BJ (cell line): ENCODE measurements at regions not wholly inside any gene's neighbourhood (a gene's known extent, or its start where the extent isn't known, plus 50 kb on each side); places are given as distances from the start of the nearest gene placed in this dataset.
"Not testable (repeated sequence)": the region's sequence is repeated elsewhere in the genome, so short reads cannot be mapped to it uniquely, and the experiment has no call there.

Experiments used
- CTCF ChIA-PET: fragments of 350-600 bp; formaldehyde crosslinking; extraction: SDS; loops from one replicate; lab custom pipeline; 2021; ENCODE audit warnings: antibody characterized with exemption, inconsistent platforms; lab: Yijun Ruan, JAX
- POLR2A ChIA-PET: fragments of 300-600 bp; sonication (Branson Sonifier 250); formaldehyde crosslinking; extraction: SDS; loops from one replicate; lab custom pipeline; 2021; ENCODE audit warnings: antibody characterized with exemption; lab: Charles Lee
- DNase-seq: peaks from one replicate; pipeline ENCODE4 v3.0.0-alpha.2; 2011; ENCODE audit warnings: low read depth
- H3K27me3 ChIP-seq: 2 replicates; pipeline ENCODE4 v1.6.0; 2011; ENCODE audit warnings: low read length; ENCODE audit not compliant: control insufficient read depth, insufficient read depth
- H3K36me3 ChIP-seq: 2 replicates; pipeline ENCODE4 v1.5.1; 2011; ENCODE audit warnings: low read length; ENCODE audit not compliant: control insufficient read depth, insufficient read depth
- H3K4me3 ChIP-seq: 2 replicates; pipeline ENCODE4 v1.5.1; 2011; ENCODE audit warnings: low read depth, mild to moderate bottlenecking, control low read depth, low read length
- CTCF ChIP-seq: IDR thresholded peaks from 2 replicates; pipeline ENCODE4 v1.5.1; 2011; ENCODE audit warnings: low read depth, mild to moderate bottlenecking, control low read depth, inconsistent platforms, low read length, moderate library complexity; ENCODE audit not compliant: insufficient read depth

DNA sequence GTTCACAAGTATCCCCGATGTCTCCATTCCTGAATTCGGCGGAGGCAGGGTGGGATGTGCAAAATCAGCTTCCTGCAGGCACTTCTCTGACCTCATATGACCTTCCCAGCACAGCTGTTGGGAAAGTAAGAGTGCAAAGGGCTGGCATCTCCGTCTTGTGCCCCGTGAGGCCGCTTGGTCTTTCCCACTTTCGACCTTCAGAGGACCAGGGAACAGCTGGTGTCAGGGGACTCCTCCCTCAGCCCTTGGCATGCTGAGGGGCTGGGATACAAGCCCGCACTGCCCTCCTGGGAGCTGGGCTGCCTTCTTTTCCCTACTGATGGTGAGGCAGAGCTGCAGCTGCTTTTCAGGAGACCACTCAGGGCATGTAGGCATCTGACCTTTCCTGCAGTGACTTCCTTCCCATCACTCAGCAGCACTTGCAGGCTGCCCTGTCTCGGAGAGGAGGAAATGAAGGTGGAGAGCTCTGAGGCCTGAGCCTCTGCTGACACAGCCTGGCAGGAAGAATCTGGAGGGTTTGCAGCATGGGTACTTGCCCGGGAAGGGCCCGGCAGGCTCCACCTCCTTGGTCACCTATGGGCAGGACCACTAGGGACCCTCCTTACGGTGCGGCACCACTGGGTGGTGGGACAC, 277.2 kb upstream of the HS6ST1 start:
- TF ChIP-seq CTCF, result no peak
- H3K36me3 ChIP-seq, result no peaks in the 10 kb centered on the region
- DNase-seq, result no peak
- ChIA-PET CTCF (no interaction called here), POLR2A (no interaction called here)
- H3K27me3 ChIP-seq, result no peaks in the 10 kb centered on the region; the same call in 1 of the 2 replicates
- no peak overlapping the region for H3K4me3 ChIP-seq

GRCh38 chr2:128596396-128597120, 277.9 kb upstream of the HS6ST1 start:
- CTCF ChIA-PET, result interaction anchor here (1.5 kb wide), 1 partner anchor 9 kb away, joined by 3 read pairs; no protein-coding TSS in a partner anchor
- no peaks in the 10 kb centered on the region for H3K36me3 ChIP-seq
- H3K4me3 ChIP-seq, result no peak overlapping the region
- H3K27me3 ChIP-seq, result no peaks in the 10 kb centered on the region; the same call in 1 of the 2 replicates
- no peak for TF ChIP-seq CTCF
- POLR2A ChIA-PET, result no interaction called here
- DNase-seq, result no peak

- ChIA-PET CTCF (interaction anchor here (1.5 kb wide), 1 partner anchor 10 kb away, joined by 3 read pairs; no protein-coding TSS in a partner anchor), POLR2A (no interaction called here)
- Histone ChIP-seq H3K4me3 (no peak overlapping the region), H3K27me3 (no peaks in the 10 kb centered on the region; the same call in 1 of the 2 replicates), H3K36me3 (no peaks in the 10 kb centered on the region)
- no peak for TF ChIP-seq CTCF
- no peak for DNase-seq
Measured at GRCh38 chr2:128597121-128597762, 278.6 kb upstream of the HS6ST1 start.

DNA sequence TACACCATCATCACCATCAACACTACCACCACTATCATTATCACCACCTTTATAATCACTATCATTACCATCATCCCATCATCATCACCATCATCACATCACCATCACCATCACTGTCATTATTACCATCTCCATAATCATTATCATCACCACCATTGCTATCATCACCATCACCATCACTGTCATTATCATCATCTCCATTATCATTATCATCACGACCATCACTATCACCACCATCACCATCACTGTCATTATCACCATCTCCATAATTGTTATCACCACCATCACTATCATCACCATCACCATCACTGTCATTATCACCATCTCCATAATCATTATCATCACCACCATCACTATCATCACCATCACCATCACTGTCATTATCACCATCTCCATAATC, 279.6 kb upstream of the HS6ST1 start:
- H3K4me3 ChIP-seq, H3K27me3 ChIP-seq, POLR2A ChIA-PET, DNase-seq, CTCF ChIA-PET, H3K36me3 ChIP-seq: not testable (repeated sequence)

DNA sequence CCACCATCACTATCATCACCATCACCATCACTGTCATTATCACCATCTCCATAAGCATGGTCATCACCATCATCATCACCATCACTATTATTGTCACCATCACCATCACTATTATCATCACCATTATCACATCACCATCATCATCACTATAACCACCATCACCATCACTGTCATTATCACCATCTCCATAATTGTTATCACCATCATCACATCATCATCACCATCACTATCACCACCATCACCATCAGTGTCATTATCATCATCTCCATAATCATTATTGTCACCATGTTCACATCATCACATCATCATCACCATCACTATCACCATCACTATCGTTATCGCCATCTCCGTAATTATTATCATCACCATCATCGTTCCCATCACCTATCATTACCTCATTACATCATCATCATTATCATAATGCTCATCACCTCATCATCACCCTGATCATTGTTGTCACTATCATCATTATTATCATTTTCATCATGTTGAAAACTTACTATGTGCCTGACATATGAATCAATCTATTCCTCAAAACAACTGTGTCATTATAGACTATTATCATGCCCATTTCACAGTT, 280.3 kb upstream of the HS6ST1 start:
- Histone ChIP-seq H3K36me3 (no peaks in the 10 kb centered on the region), H3K27me3 (no peaks in the 10 kb centered on the region; the same call in 1 of the 2 replicates), H3K4me3 (no peak overlapping the region)
- TF ChIP-seq CTCF, result no peak
- POLR2A ChIA-PET, result no interaction called here
- no peak for DNase-seq
- CTCF ChIA-PET, result interaction anchor here (1.2 kb wide), 1 partner anchor 9 kb away, joined by 3 read pairs; no protein-coding TSS in a partner anchor
